GM10266 (cell line): ENCODE measurements at regions not wholly inside any gene's neighbourhood (a gene's known extent, or its start where the extent isn't known, plus 50 kb on each side); places are given as distances from the start of the nearest gene placed in this dataset.

ENCODE experiments used
- DNase-seq: peaks from one replicate; pipeline ENCODE4 v3.0.0; 2012; ENCODE audit errors: extremely low spot score
- CTCF ChIP-seq: IDR thresholded peaks from 2 replicates; pipeline ENCODE4 v1.5.1; 2012; ENCODE audit warnings: mild to moderate bottlenecking, low read depth; ENCODE audit not compliant: control insufficient read depth, insufficient read depth; ENCODE audit errors: missing control alignments

- DNase-seq = no peak
- no peak for TF ChIP-seq CTCF
Observed at GRCh38 chr3:178259703-178260102, 276.5 kb upstream of the KCNMB2 start.

DNA sequence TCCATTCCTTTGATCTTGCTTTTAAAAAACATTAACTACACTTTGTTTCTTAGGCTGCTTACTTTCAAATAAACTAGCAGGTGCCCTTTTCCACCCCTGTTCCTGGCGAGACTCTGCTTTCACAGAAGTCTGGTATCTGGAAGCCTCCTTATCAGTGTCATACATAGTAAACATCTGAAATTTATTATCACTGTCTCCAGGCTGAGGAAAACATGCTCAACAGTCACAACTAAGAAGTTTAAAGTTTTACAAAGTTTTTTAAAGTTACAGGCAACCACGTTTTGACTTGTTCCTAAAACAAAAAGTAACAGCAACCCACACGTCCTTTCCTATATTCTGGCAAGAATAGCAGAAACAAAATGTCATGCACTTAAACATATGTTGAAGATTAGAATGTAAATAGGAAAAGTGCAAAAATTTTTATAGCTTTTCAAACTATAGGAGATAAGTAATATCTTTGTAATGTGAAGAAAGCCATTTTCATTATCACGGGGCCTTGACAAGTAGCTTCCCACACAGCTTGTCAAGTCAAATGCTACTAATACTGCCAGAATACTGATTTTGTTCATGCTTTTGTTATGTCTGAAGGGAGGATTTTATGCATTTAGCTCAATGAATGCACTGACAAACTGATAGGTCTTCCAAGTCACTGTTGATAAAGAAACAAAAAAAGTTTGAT, 275.2 kb upstream of the KCNMB2 start:
- TF ChIP-seq CTCF = no peak
- no peak for DNase-seq

GRCh38 chr3:178263236-178263916, 272.9 kb upstream of the KCNMB2 start:
- TF ChIP-seq CTCF = no peak
- no peak for DNase-seq

DNA sequence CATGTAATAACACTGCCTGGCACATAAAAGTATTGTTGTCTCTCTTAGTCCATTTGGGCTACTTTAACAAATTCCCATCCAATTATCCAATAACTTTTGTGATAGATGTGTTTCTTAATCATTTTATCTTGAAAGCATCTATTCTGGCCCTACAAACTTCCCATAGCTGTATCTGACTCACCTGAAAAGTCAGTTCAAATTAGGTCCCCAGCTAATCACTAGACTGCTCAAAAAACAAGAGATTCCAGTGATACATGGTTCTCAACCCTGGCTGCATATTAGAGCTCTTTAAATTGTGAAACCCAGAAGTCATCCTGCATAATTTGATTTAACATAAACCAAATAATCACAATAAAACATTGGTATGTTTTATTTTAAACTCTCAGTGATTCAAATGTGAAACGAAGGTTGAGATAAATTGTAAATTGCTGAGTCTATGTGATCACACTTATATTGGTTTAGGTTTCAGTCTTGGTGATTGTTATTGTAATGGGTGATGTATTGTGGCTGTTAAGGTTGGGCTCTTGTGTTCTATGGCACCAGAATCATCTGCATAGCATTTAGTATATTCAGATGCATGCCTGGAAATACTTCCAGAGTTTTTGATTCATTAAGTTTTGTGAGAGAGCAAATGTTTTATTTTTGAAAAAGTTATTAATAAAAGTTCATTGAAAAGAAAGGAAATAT, 268.9 kb upstream of the KCNMB2 start:
- DNase-seq = no peak
- no peak for TF ChIP-seq CTCF

- no peak for DNase-seq
- TF ChIP-seq CTCF = no peak
Observed at GRCh38 chr3:178270838-178271237, 265.4 kb upstream of the KCNMB2 start.

GRCh38 chr3:178271740-178272387, 264.4 kb upstream of the KCNMB2 start:
- no peak for TF ChIP-seq CTCF
- DNase-seq = no peak

DNA sequence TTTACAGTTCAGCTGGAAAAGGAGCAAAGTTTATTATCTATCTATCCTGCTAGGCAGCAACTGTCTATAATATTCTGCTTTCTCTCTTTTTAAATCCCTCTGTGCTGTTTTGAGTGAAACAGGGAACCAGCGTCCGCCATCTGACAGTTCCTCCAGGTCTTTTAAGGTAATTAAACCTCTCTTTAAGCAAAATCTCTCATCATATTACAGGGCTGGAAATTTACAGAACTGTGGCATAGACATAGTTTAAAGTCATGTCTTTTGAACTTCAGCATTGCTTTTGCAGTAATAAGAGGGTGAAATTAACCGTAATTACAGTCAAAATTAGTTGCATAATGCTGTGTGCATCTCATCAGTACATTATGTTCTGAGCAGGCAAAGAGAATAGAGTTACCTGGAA, 263.4 kb upstream of the KCNMB2 start:
- no peak for TF ChIP-seq CTCF
- no peak for DNase-seq
